Calu3 (cell line): ENCODE measurements at regions not wholly inside any gene's neighbourhood (a gene's known extent, or its start where the extent isn't known, plus 50 kb on each side); places are given as distances from the start of the nearest gene placed in this dataset.

Source experiments
- BruUV-seq: library from RNA; stranded (reverse); fragments of 400-500 nt; replicated peaks from 2 replicates; lab custom pipeline; 2021; lab: Mats Ljungman, UMichigan
- CTCF ChIA-PET: fragments of 300-600 bp; sonication (Branson Sonifier 250); formaldehyde crosslinking; loops from one replicate; lab custom pipeline; 2022; ENCODE audit warnings: antibody characterized with exemption; lab: Charles Lee
- DNase-seq: peaks from one replicate; pipeline ENCODE4 v3.0.0; 2022
- H3K27ac Mint-ChIP-seq: one replicate; pipeline ENCODE4 v1.8.0; 2022; ENCODE audit warnings: mixed read lengths; ENCODE audit not compliant: unreplicated experiment
- H3K27me3 Mint-ChIP-seq: one replicate; pipeline ENCODE4 v1.8.0; 2022; ENCODE audit warnings: mixed read lengths; ENCODE audit not compliant: unreplicated experiment
- H3K36me3 Mint-ChIP-seq: one replicate; pipeline ENCODE4 v1.8.0; 2022; ENCODE audit warnings: mild to moderate bottlenecking, moderate library complexity, mixed read lengths; ENCODE audit not compliant: insufficient read depth, unreplicated experiment
- H3K4me1 Mint-ChIP-seq: one replicate; pipeline ENCODE4 v1.8.0; 2022; ENCODE audit warnings: mild to moderate bottlenecking, low read depth, mixed read lengths; ENCODE audit not compliant: unreplicated experiment
- H3K4me3 Mint-ChIP-seq: one replicate; pipeline ENCODE4 v1.8.0; 2022; ENCODE audit warnings: mild to moderate bottlenecking, low read depth, moderate library complexity, mixed read lengths; ENCODE audit not compliant: unreplicated experiment
- H3K9me3 Mint-ChIP-seq: one replicate; pipeline ENCODE4 v1.8.0; 2022; ENCODE audit warnings: low read depth, mixed read lengths; ENCODE audit not compliant: unreplicated experiment
- intact Hi-C: fragments of 100-400 bp; cut with micrococcal nuclease; formaldehyde crosslinking; loops from one replicate; pipeline ENCODE4 v1.10.0; 2022; ENCODE audit not compliant: unreplicated experiment
- TF ChIP-seq, protein P1 (sequence below): fragments of 200-600 bp; IDR thresholded peaks from one replicate; pipeline ENCODE4 v1.8.0; 2022; ENCODE audit warnings: antibody characterized with exemption; ENCODE audit not compliant: unreplicated experiment

DNA sequence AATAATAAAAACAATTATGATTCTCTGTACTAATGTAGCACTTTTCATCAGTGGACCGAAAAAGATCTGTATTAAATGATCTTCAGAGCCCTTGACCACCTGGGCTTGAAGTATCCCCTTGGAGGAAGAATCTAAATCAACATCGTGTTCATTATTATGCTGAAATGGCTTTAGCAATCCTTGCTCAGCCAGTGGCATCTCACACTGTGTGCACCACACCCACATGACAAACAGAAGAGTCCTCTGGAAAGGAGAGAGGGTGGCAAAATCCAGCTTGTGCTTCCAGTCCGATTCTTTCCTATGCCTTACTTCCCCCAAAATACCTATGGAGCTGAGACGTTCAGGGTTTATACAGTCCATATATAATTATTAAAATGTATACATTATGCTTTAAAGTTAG, 318.5 kb upstream of the RUNX1 start:
- Mint-ChIP-seq H3K4me3 (no peak overlapping the region), H3K27ac (no peak overlapping the region), H3K4me1 (no peaks in the 10 kb centered on the region), H3K36me3 (no peaks in the 10 kb centered on the region), H3K27me3 (no peaks in the 10 kb centered on the region), H3K9me3 (no peaks in the 10 kb centered on the region)
- no TSS peak for BruUV-seq
- DNase-seq: no peak
- intact Hi-C loops: no loop called here
- CTCF ChIA-PET: interaction anchor here (0.6 kb wide), 1 partner anchor 71 kb away, joined by 3 read pairs; no protein-coding TSS in a partner anchor
- TF ChIP-seq, protein P1, sequence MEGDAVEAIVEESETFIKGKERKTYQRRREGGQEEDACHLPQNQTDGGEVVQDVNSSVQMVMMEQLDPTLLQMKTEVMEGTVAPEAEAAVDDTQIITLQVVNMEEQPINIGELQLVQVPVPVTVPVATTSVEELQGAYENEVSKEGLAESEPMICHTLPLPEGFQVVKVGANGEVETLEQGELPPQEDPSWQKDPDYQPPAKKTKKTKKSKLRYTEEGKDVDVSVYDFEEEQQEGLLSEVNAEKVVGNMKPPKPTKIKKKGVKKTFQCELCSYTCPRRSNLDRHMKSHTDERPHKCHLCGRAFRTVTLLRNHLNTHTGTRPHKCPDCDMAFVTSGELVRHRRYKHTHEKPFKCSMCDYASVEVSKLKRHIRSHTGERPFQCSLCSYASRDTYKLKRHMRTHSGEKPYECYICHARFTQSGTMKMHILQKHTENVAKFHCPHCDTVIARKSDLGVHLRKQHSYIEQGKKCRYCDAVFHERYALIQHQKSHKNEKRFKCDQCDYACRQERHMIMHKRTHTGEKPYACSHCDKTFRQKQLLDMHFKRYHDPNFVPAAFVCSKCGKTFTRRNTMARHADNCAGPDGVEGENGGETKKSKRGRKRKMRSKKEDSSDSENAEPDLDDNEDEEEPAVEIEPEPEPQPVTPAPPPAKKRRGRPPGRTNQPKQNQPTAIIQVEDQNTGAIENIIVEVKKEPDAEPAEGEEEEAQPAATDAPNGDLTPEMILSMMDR: no peak

DNA sequence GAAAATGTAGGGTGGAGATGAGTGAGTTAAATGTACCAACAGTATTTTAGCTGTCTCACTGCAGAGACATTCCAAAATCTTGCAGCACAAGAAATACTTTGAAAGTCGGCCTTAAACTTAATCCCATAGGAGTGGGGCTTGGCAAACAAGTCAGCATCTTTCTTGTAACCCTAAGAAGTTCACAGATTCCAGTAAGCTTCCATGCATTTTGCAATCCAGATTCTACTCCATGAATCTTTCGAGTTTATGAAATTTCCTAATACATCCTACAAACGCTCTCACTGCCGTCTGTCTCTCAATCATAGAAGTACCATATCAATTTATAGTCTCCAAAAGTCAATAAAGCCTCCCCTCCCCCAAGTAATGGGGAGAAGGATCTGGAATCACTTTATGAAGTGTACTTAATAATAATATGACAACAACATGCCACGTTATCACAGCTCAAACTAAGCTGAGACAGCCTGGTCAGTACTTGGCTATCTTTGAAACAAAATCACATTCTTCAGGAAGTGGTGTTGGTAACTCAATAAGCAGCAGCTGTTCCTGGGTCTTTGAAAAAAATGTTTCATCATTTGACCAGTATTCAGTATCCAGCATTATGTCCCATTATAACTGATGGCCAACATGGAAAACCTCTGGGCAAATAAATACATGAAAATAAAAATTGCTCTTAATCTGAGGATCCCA, 317.4 kb upstream of the RUNX1 start:
- Mint-ChIP-seq H3K9me3 (no peaks in the 10 kb centered on the region), H3K27me3 (no peaks in the 10 kb centered on the region), H3K4me3 (no peak overlapping the region), H3K36me3 (no peaks in the 10 kb centered on the region), H3K27ac (no peak overlapping the region), H3K4me1 (no peaks in the 10 kb centered on the region)
- TF ChIP-seq, protein P1: no peak
- BruUV-seq: no TSS peak
- intact Hi-C loops: no loop called here
- no peak for DNase-seq
- CTCF ChIA-PET: no interaction called here

DNA sequence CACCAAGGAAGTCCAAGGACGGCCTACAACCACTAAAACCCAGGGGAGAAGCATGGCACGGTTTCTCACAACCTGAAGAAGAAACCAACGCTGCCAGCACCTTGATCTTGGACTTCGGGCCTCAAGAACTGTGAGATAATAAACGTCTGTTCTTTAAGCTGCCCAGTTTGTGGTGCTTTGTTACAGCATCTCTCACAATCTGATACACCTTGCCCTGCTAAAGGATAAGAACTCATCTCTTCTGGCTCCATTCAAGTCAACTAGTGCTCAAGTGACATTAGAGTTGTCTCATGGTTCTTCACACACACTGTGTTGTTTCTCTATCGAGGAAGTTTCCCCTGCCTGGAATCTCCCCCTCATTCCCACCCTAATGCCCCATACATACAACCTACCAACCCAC, 314.4 kb upstream of the RUNX1 start:
- Mint-ChIP-seq H3K4me1 (no peaks in the 10 kb centered on the region), H3K4me3 (no peak overlapping the region), H3K27ac (no peak overlapping the region), H3K36me3 (no peaks in the 10 kb centered on the region), H3K27me3 (no peaks in the 10 kb centered on the region), H3K9me3 (no peaks in the 10 kb centered on the region)
- intact Hi-C loops: no loop called here
- no peak for DNase-seq
- no TSS peak for BruUV-seq
- CTCF ChIA-PET: no interaction called here
- TF ChIP-seq, protein P1: no peak

DNA sequence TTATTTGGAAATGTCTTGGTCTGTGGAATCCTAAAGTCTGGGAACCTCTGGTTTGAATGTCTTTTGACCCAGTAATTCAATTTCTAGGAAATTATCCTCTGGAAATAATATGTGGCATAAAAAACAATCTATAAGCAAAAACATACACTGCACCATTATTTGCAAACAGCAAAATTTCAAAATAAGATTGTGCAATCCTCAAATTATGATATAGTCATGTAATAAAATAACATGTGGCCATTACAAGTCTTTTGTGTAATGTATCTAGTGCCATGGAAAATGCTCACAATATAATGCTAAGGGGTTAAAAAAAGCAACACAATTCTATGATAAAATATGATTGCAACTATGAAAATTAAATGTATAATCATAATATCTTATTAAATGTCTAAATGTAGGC, 312.9 kb upstream of the RUNX1 start:
- intact Hi-C loops: no loop called here
- no TSS peak for BruUV-seq
- no peaks in the 10 kb centered on the region for H3K9me3 Mint-ChIP-seq
- no peaks in the 10 kb centered on the region for H3K36me3 Mint-ChIP-seq
- H3K27ac Mint-ChIP-seq: no peak overlapping the region
- TF ChIP-seq, protein P1: no peak
- H3K27me3 Mint-ChIP-seq: no peaks in the 10 kb centered on the region
- CTCF ChIA-PET: no interaction called here
- no peak for DNase-seq
- no peaks in the 10 kb centered on the region for H3K4me1 Mint-ChIP-seq
- H3K4me3 Mint-ChIP-seq: no peak overlapping the region
